ENCODE measurements at regions not wholly inside any gene's neighbourhood (a gene's known extent, or its start where the extent isn't known, plus 50 kb on each side); places are given as distances from the start of the nearest gene placed in this dataset.

- no peak for DNase-seq (ENCODE audit: low read depth, low spot score)
- dilution Hi-C loops (cut with MboI; ENCODE audit: extremely low pct_ligation_motif_present, low sequenced_read_pairs): no loop called here
- no peak for FAIRE-seq
Measured at GRCh38 chr10:52631146-52631545, 141.4 kb downstream of the MBL2 start.

DNA sequence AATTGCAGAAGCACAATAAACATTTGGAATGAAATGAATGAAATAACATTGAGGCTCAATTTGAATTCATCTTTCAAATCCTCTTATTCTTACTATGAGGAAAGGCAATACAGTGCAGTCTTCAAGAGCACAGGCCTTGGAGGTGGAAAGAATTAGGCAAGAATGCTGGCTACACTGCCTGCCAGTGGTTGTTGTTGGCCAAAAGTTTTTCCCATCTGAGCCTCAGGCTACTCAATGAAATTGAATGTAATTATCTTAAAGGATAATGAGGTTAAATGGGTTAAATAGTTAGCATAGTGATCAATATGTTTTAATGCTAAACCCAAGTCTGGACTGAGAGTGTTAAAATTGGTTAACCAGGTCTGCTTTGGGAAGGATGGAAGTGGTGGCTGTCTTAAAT, 140.9 kb downstream of the MBL2 start:
- Histone ChIP-seq H3K36me3 (ENCODE audit: control insufficient read depth in 2 of 2, extremely low read depth in 1 of 2, insufficient read depth in 2 of 2, low read length in 2 of 2) (no peaks in the 10 kb centered on the region), H3K27me3 (ENCODE audit: control insufficient read depth in 2 of 2, insufficient read depth in 2 of 2, low read length in 2 of 2) (no peaks in the 10 kb centered on the region), H2AFZ (ENCODE audit: low read depth, low read length) (no peak overlapping the region), H3K9ac (replicated peaks; ENCODE audit: extremely low read depth, insufficient read depth, low read length) (no peak overlapping the region), H3K79me2 (ENCODE audit: control insufficient read depth, insufficient read depth, low read length) (no peaks in the 10 kb centered on the region), H3K4me1 (ENCODE audit: control insufficient read depth, extremely low read depth, insufficient read depth, low read length) (peaks cover 16% of the 10 kb centered on the region), H3K4me2 (ENCODE audit: insufficient read depth, low read length) (no peak overlapping the region), H3K4me3 (replicated peaks in 1 of 3; ENCODE audit: insufficient read depth in 1 of 3, low read depth in 1 of 3, low read length in 3 of 3) (no peak overlapping the region), H3K9me3 (replicated peaks; ENCODE audit: control insufficient read depth, insufficient read depth, low read length) (no peaks in the 10 kb centered on the region), H3K27ac (ENCODE audit: insufficient read depth, low read depth, low read length) (no peak overlapping the region), H3K9me1 (replicated peaks; ENCODE audit: control insufficient read depth, extremely low read depth, insufficient read depth, low read length) (no peaks in the 10 kb centered on the region), H4K20me1 (replicated peaks; ENCODE audit: control insufficient read depth, extremely low read depth, insufficient read depth, low read length) (no peaks in the 10 kb centered on the region)
- ChIA-PET POLR2A (no interaction called here), CTCF (interaction anchor here (1.1 to 1.4 kb wide), 4 partner anchors 13 to 324 kb away, joined by 3 to 7 read pairs (median 5); no protein-coding TSS in a partner anchor)
- no peak for FAIRE-seq
- BruUV-seq (replicated peaks): no TSS peak
- intact Hi-C loops (cut with micrococcal nuclease) (loop anchor here (2.0 kb wide), 2 partner anchors 27 to 35 kb away; no protein-coding TSS in a partner anchor), dilution Hi-C loops (cut with MboI; ENCODE audit: extremely low pct_ligation_motif_present, low sequenced_read_pairs) (no loop called here)
- TF ChIP-seq EZH2 (IDR thresholded peaks at IDR 0.05; ENCODE audit: borderline replicate concordance, low read depth, low read length, severe bottlenecking) (no peak), MYC (IDR thresholded peaks at IDR 0.05; ENCODE audit: low read depth, low read length) (no peak)
- no peak for DNase-seq (ENCODE audit: low read depth, low spot score)

More at GRCh38 chr10:52631146-52631545, 141.4 kb downstream of the MBL2 start:
- Histone ChIP-seq H3K27ac (ENCODE audit: insufficient read depth, low read depth, low read length) (no peak overlapping the region), H3K27me3 (ENCODE audit: control insufficient read depth in 2 of 2, insufficient read depth in 2 of 2, low read length in 2 of 2) (no peaks in the 10 kb centered on the region), H2AFZ (ENCODE audit: low read depth, low read length) (no peak overlapping the region), H3K4me3 (replicated peaks in 1 of 3; ENCODE audit: insufficient read depth in 1 of 3, low read depth in 1 of 3, low read length in 3 of 3) (no peak overlapping the region), H3K79me2 (ENCODE audit: control insufficient read depth, insufficient read depth, low read length) (no peaks in the 10 kb centered on the region), H3K4me1 (ENCODE audit: control insufficient read depth, extremely low read depth, insufficient read depth, low read length) (peaks cover 16% of the 10 kb centered on the region), H4K20me1 (replicated peaks; ENCODE audit: control insufficient read depth, extremely low read depth, insufficient read depth, low read length) (no peaks in the 10 kb centered on the region), H3K4me2 (ENCODE audit: insufficient read depth, low read length) (no peak overlapping the region), H3K9ac (replicated peaks; ENCODE audit: extremely low read depth, insufficient read depth, low read length) (no peak overlapping the region), H3K9me3 (replicated peaks; ENCODE audit: control insufficient read depth, insufficient read depth, low read length) (no peaks in the 10 kb centered on the region), H3K9me1 (replicated peaks; ENCODE audit: control insufficient read depth, extremely low read depth, insufficient read depth, low read length) (no peaks in the 10 kb centered on the region), H3K36me3 (ENCODE audit: control insufficient read depth in 2 of 2, extremely low read depth in 1 of 2, insufficient read depth in 2 of 2, low read length in 2 of 2) (no peaks in the 10 kb centered on the region)
- intact Hi-C loops (cut with micrococcal nuclease): no loop called here
- ChIA-PET POLR2A (no interaction called here), CTCF (no interaction called here)
- no peak for TF ChIP-seq POLR2A (IDR thresholded peaks at IDR 0.05; ENCODE audit: low read depth, low read length)
- no TSS peak for BruUV-seq (replicated peaks)
